ENCODE measurements at regions not wholly inside any gene's neighbourhood (a gene's known extent, or its start where the extent isn't known, plus 50 kb on each side); places are given as distances from the start of the nearest gene placed in this dataset.

DNA sequence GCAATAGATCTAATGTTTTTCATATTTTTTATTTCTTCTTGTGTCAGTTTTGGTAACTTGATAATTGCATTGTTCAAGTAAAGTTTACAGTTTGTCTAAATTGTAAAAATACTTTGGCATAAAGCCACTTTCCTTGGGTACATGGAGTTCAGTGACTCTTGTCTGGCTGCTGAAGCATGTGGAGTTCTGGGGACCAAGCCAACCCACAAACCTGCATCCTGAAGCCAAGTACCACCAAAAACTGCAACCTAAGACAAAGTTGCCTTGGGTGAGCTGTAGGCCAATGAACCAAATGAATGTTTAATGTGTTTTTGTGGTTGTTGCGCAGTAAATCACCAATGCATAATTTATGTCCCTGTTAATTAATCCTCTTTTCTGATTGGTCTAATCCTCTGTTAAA lies 872.6 kb downstream of the BCL11A start:
- ChIA-PET POLR2A (no interaction called here), CTCF (no interaction called here)
- DNase-seq (ENCODE audit: extremely low spot score), result no peak
- no peak for TF ChIP-seq ARNT (IDR thresholded peaks at IDR 0.05)
- no peak for TF ChIP-seq SUZ12 (IDR thresholded peaks at IDR 0.05)
- TF ChIP-seq FOXK2 (IDR thresholded peaks at IDR 0.05), result no peak

DNA sequence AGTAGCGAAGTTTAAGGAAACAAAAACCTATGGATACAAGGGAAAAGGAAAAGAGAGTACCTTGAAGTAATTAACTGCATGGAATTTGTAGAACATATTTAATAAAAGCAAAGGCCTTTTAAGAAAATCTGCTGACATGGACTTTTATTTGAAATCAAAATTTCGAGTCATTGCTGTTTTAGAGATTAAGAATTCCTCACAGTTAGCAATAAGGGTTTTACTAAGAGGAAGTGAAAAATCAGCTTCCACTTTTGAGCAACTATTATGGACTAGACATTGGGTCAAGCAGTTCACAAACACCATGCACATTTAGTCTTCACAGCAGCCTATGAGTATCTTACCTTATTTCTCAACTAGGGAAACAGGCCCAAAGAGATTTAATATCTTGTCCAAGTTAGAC lies 876.3 kb downstream of the BCL11A start:
- no peak for TF ChIP-seq SP1 (IDR thresholded peaks at IDR 0.05)
- no peak for TF ChIP-seq SUZ12 (IDR thresholded peaks at IDR 0.05)
- no peak for TF ChIP-seq L3MBTL2 (conservative IDR thresholded peaks at IDR 0.05)
- no peak for TF ChIP-seq FOXA1 (IDR thresholded peaks at IDR 0.05)
- TF ChIP-seq NFRKB (IDR thresholded peaks at IDR 0.05), result no peak
- no peak for TF ChIP-seq LEF1 (IDR thresholded peaks at IDR 0.05; ENCODE audit: borderline replicate concordance)
- TF ChIP-seq FOXM1 (IDR thresholded peaks at IDR 0.05; ENCODE audit: borderline replicate concordance), result no peak
- TF ChIP-seq TARDBP (IDR thresholded peaks at IDR 0.05), result no peak
- TF ChIP-seq ELF4 (IDR thresholded peaks at IDR 0.05), result no peak
- no peak for TF ChIP-seq ARNT (IDR thresholded peaks at IDR 0.05)
- no peak for TF ChIP-seq CTBP1 (IDR thresholded peaks at IDR 0.05; ENCODE audit: borderline replicate concordance)
- ChIA-PET CTCF (no interaction called here), POLR2A (no interaction called here)
- DNase-seq (ENCODE audit: extremely low spot score), result no peak

DNA sequence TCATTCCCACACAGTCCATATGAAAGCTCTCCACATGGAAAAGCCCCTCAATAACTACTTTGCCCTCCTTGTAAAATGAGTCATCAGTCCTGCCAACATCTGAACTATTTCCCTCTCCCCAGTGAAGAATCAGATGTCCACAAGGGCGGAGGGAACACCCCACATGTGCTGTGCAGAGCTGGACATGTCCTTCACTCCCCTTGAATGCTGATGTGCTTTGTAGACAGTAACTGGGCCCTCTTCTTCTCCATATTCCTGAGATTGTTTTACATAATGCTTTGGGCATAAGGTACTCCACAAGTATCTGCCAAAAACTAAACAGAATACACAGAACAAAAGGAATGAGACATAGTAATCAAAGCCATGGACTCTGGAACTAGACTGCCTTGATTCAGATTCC lies 879.4 kb downstream of the BCL11A start:
- TF ChIP-seq ARNT (IDR thresholded peaks at IDR 0.05) (no peak), BHLHE40 (IDR thresholded peaks at IDR 0.05; ENCODE audit: borderline replicate concordance) (no peak), FOXK2 (IDR thresholded peaks at IDR 0.05) (no peak)
- no peak for DNase-seq (ENCODE audit: extremely low spot score)
- CTCF ChIA-PET, result no interaction called here
- POLR2A ChIA-PET, result no interaction called here

DNA sequence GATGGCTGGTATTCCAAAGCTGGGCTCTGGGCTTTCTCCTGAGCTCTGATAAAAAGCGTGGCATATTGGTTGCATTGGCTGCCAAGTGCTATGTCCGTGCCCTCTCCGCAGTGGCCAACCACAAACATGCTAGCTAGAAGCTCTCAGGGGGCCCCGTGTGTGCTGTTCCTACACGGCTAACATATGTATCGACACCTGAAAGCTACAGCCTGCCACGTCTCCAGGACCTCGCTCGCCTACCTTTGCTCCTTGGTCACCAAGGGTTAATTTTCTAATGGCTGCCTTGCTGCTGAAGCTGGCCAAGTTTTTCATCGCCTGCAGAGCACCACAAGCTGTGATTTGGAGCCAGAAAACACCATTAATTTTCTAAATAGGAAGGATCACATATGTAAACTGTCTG lies 888.4 kb downstream of the BCL11A start:
- TF ChIP-seq FOXA1 (IDR thresholded peaks at IDR 0.05) (no peak), HDGF (IDR thresholded peaks at IDR 0.05; ENCODE audit: borderline replicate concordance) (no peak), SP1 (IDR thresholded peaks at IDR 0.05) (no peak), LEF1 (IDR thresholded peaks at IDR 0.05; ENCODE audit: borderline replicate concordance) (no peak), L3MBTL2 (conservative IDR thresholded peaks at IDR 0.05) (no peak), CTBP1 (IDR thresholded peaks at IDR 0.05; ENCODE audit: borderline replicate concordance) (no peak), BHLHE40 (IDR thresholded peaks at IDR 0.05; ENCODE audit: borderline replicate concordance) (no peak), FOXM1 (IDR thresholded peaks at IDR 0.05; ENCODE audit: borderline replicate concordance) (no peak), ARNT (IDR thresholded peaks at IDR 0.05) (no peak), ZNF384 (IDR thresholded peaks at IDR 0.05) (no peak), FOXK2 (IDR thresholded peaks at IDR 0.05) (no peak), TARDBP (IDR thresholded peaks at IDR 0.05) (no peak), SUZ12 (IDR thresholded peaks at IDR 0.05) (no peak), NFRKB (IDR thresholded peaks at IDR 0.05) (no peak), ELF4 (IDR thresholded peaks at IDR 0.05) (no peak)
- TF ChIP-seq, protein P1, sequence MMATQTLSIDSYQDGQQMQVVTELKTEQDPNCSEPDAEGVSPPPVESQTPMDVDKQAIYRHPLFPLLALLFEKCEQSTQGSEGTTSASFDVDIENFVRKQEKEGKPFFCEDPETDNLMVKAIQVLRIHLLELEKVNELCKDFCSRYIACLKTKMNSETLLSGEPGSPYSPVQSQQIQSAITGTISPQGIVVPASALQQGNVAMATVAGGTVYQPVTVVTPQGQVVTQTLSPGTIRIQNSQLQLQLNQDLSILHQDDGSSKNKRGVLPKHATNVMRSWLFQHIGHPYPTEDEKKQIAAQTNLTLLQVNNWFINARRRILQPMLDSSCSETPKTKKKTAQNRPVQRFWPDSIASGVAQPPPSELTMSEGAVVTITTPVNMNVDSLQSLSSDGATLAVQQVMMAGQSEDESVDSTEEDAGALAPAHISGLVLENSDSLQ (IDR thresholded peaks at IDR 0.05), result no peak
- CTCF ChIA-PET, result no interaction called here
- DNase-seq (ENCODE audit: extremely low spot score), result no peak
- POLR2A ChIA-PET, result no interaction called here

DNA sequence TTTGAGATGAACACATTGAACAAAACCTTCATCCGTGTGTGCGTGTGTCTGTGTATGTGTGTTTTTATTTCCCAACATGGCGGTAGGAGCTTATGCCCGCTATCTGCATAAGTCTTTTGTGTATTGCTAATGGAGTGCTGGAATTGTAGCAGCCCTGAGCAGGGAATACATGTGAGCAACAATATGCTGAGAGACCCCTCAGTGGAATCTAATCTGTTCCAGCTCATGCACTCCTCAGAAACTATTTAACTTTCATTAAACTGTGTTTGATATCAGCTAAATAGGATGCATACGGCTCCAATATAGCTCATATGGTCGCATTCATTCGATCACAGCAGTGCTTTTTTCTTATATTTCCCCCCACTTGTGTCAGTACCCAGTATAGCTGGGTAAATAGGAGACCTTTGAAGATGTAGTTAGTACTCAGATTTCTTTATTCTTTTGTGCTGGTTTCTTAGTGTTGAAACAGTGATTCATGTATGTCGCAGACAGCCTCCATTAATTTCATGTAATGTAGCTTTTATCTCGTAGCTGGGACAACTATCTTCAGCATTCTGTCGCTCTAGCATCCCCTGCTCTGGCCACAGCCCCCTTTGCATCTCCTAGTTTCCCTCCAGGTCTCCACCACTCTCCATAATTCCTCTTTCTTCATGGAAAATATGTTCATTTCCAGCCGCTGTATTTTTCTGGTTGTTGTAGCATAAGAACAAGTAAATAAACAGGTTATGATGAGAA lies 891.2 kb downstream of the BCL11A start:
- no peak for TF ChIP-seq L3MBTL2 (conservative IDR thresholded peaks at IDR 0.05)
- no peak for TF ChIP-seq ARNT (IDR thresholded peaks at IDR 0.05)
- TF ChIP-seq BHLHE40 (IDR thresholded peaks at IDR 0.05; ENCODE audit: borderline replicate concordance), result no peak
- TF ChIP-seq ELF4 (IDR thresholded peaks at IDR 0.05), result no peak
- TF ChIP-seq FOXA1 (IDR thresholded peaks at IDR 0.05), result no peak
- TF ChIP-seq HDGF (IDR thresholded peaks at IDR 0.05; ENCODE audit: borderline replicate concordance), result no peak
- TF ChIP-seq LEF1 (IDR thresholded peaks at IDR 0.05; ENCODE audit: borderline replicate concordance), result no peak
- no peak for TF ChIP-seq SUZ12 (IDR thresholded peaks at IDR 0.05)
- no peak for TF ChIP-seq NFRKB (IDR thresholded peaks at IDR 0.05)
- POLR2A ChIA-PET, result no interaction called here
- no peak for DNase-seq (ENCODE audit: extremely low spot score)
- CTCF ChIA-PET, result no interaction called here

DNA sequence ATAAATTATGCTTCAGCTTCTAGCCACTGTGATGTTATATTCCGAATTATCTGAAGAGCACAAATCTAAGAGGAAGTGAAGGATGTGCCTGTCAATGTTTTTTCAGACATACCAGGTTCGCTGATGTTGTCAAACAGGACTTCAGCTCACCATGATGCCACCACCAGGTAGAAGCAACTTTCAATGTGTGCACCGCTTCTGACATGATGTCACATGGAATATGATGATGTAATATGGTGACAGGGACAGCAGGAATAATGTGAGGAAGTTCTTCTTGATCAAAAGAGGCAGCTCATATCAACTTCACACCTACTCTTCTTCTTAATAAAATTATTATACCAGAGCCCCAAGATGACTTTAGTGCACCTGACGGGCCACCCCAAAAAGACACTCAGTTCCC lies 893.2 kb downstream of the BCL11A start:
- DNase-seq (ENCODE audit: extremely low spot score), result no peak
- ChIA-PET CTCF (no interaction called here), POLR2A (no interaction called here)
- TF ChIP-seq ELF4 (IDR thresholded peaks at IDR 0.05) (no peak), ARNT (IDR thresholded peaks at IDR 0.05) (no peak), TARDBP (IDR thresholded peaks at IDR 0.05) (no peak), FOXA1 (IDR thresholded peaks at IDR 0.05) (no peak), CTBP1 (IDR thresholded peaks at IDR 0.05; ENCODE audit: borderline replicate concordance) (no peak), NFRKB (IDR thresholded peaks at IDR 0.05) (no peak), ZNF384 (IDR thresholded peaks at IDR 0.05) (no peak), LEF1 (IDR thresholded peaks at IDR 0.05; ENCODE audit: borderline replicate concordance) (no peak), BHLHE40 (IDR thresholded peaks at IDR 0.05; ENCODE audit: borderline replicate concordance) (no peak), FOXK2 (IDR thresholded peaks at IDR 0.05) (no peak), SP1 (IDR thresholded peaks at IDR 0.05) (no peak), HDGF (IDR thresholded peaks at IDR 0.05; ENCODE audit: borderline replicate concordance) (no peak), SUZ12 (IDR thresholded peaks at IDR 0.05) (no peak)
- TF ChIP-seq, protein P1 (IDR thresholded peaks at IDR 0.05), result no peak

DNA sequence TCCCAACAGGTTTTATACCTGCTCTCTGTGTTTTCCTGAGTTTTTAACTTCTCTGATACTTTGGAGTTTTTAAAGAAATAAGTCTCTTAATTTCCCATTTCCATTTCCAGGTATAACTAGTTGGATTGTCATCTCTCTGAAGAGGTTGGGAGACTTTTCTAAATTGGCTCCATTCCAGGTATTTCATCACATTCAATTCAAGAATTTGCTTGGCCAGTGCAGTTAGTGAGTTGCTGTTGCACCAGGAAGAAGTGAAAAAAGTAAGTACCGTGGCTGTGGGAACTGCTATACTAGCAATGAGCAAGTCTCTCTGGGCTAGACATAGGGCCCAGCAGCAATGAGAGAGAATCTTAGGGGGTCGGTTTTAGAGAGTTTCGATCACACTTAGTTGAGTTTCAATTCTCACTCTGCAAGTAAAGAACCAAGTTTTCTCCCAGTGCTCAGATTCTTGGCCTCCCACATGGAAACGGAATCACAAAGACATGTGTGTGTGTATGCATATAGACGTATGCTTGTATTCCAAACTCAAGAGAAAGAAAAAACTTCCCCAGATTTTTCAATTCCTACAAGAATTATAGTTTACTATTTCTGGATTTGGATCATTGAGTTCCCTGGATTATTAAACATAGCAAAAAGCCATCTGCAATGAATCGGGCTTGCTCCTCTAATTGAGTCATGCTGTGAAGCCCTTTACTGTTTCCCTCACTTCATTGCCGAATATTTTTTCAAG lies 894.4 kb downstream of the BCL11A start:
- TF ChIP-seq ZNF384 (IDR thresholded peaks at IDR 0.05), result no peak
- TF ChIP-seq CTBP1 (IDR thresholded peaks at IDR 0.05; ENCODE audit: borderline replicate concordance), result no peak
- ChIA-PET POLR2A (no interaction called here), CTCF (no interaction called here)
- no peak for DNase-seq (ENCODE audit: extremely low spot score)

Measured in HEK293T (cell line).